Activated CD4-positive, alpha-beta T cell treated with anti-CD3 and anti-CD28 coated beads, Interleukin-2, amount 50 U/mL, for 1 hour (primary cell): ENCODE measurements at regions not wholly inside any gene's neighbourhood (a gene's known extent, or its start where the extent isn't known, plus 50 kb on each side); places are given as distances from the start of the nearest gene placed in this dataset.
"Not testable (repeated sequence)": the region's sequence is repeated elsewhere in the genome, so short reads cannot be mapped to it uniquely, and the experiment has no call there.

Source experiments
- DNase-seq: peaks from one replicate; pipeline ENCODE4 v3.0.0-alpha.2; 2020

DNA sequence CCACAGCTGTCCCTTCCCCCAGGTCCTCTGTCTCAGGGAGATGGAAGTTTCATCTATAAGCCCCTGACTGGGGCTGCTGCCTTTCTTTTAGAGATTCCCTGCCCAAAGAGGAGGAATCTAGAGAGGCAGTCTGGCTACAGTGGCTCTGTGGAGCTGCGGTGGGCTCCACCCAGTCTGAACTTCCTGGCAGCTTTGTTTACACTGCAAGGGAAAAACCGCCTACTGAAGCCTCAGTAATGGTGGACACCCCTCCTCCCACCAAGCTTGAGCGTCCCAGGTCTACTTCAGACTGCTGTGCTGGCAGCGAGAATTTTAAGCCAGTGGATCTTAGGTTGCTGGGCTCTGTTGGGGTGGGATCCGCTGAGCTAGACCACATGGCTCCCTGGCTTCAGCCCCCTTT is 184.1 kb upstream of the SLC35B3 start:
- not testable (repeated sequence) for DNase-seq

DNA sequence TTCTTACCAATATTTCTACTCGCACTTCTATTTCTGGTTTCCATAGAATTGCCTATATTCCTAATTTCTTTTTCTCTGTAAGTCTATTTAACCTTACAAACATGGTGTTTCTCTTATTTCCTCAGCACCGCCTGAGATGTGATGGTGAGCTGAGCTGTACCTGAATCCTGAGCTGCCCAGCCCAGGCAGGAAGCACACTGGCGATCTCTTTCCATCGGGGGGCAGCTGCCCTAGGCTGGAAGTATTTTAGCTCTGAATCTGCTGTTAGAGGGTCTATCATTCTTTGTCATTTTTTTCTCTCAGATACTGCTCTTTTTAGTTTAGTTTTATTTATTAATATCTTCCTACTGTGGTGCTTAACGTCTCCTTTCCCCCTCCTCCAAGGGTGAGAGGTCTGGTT is 173.4 kb upstream of the SLC35B3 start:
- DNase-seq: no peak

DNA sequence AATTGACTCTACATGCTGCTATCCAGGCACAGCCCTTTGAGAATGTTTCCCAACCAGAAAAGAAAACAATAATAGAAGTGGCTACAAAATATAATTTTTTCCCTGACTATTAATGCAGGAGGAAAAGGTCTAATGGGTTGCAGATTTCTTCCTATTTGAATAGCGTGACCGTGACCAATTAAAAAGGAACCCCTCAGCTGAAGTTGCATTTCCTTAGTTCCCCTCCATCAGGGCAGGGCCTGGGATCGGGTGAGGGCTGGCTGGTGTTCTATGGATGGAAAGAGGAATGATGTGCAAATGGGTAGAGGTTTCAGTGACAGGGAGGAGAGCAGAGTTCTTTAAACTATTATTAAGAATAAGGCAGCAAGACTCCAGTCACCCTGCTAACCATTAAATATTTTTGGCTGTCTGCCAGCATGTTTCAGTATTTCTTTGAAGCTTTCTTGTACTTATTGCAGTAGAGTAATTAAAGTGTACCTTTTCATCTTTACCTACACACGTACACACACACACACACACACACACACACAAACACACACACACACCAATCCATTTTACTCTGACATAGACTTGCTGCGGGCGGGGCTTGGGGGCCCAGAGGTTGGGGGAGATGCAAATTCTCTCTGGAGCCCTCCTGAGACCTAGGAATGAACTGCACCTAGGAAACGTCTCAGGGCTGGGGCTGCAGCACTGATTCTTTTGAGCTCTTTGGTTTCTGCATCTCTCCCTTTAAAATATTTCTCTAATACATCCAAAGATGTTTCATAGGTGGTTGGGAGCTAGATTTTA is 154.8 kb upstream of the SLC35B3 start:
- DNase-seq: no peak

DNA sequence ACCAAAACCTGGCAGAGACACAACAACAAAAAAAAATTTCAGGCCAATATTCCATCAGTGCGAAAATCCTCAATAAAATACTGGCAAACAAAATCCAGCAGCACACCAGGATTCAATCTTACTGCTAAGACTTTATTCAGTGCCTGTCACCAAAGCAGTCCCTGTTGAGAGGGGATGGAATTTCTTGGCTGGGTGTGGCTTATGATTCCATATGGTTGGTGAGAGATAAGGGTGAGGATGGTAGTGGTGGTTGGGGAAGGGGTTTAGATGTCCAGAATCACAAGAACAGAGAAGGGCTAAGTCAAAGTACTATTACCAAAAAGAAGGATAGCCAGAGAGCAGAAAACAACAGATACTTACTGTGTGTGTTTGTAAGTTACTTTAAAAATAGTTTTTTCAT is 152.8 kb upstream of the SLC35B3 start:
- no peak for DNase-seq

DNA sequence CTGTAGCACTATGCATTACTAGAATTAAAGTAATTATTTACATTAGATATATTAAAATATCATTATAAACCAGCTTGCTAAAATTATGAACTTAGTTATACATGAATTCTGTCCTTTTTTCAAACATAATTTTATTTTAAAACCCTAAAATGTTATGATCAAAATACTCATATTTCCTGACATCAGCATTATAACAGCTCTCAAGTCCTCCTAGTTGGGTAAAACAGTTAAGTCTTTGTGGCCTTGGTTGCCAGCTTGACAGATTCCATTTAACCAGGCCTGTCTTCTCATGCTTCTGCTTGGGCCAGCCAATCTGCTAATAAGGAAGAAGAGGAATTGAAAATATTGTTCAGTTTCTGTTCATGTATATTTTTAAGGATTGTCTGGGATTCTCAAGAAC is 147.9 kb upstream of the SLC35B3 start:
- DNase-seq: no peak

DNA sequence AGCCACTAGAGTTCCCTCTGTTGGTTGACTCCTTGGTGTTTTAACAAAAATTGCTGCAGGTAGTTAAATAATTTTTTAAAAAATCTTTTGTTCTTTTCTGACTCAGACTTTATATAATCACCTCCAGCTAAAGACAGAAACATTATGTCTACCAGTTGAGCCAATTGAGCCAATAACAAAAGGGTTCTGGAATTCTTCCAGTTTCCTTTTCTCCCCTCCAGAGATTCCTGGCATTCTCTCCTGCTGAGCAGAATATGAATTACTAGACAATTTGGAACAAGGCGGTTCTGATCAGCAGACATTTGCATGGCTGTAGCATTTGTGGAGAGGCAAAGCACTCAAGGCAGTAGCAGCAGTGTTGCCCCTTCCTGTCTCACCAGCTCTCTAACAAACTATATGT is 144.0 kb upstream of the SLC35B3 start:
- no peak for DNase-seq

DNA sequence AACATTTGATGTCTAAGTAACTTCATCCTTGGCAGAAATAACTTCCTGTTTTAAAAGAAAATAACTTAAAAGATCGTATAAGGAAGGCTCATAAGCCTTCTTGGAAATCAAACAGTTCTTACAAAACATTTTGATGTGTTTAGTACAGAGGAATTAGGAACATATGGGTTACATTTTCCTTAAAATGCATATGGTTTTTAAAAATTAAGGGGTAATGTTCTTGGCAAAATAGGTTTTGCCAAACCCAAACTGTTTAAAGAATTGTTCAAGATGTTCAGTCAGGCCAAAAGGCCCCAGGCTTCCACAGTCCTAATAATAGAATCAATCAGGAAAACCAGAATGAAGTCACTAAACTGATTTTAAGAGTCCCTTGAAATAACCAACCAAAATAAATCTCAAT is 142.7 kb upstream of the SLC35B3 start:
- DNase-seq: no peak

DNA sequence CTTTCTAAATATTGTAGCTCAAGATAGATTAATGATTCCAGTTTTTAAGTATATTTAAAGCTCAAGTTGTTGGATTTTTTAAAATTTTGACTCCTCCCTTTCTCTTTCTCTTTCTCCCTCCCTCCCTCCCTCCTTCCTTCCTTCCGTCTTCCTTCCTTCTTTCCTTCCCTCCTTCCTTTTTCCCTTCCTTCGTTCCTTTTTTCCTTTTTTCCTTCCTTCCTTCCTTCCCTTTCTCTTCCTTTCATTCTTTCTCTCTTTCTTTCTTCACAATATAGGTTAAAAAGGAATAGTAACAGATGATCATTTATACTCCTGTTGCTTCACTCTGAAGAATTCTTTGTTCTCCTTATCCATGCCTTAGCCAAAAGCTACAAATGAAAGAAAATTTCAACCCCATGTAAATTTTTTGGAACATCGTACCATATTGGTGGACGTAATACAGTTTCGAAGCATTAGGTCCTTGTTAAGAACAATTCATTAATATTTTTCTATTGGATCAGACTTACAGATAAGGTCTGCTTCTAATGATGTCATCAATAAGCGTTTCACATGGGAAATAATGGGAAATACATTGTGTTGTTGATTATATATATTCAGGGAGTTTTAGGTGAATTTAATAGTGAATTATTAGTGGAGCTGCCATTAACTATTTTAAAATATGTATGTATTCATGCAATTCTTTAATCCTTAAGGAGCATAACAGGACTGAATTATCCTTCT is 139.6 kb upstream of the SLC35B3 start:
- no peak for DNase-seq

DNA sequence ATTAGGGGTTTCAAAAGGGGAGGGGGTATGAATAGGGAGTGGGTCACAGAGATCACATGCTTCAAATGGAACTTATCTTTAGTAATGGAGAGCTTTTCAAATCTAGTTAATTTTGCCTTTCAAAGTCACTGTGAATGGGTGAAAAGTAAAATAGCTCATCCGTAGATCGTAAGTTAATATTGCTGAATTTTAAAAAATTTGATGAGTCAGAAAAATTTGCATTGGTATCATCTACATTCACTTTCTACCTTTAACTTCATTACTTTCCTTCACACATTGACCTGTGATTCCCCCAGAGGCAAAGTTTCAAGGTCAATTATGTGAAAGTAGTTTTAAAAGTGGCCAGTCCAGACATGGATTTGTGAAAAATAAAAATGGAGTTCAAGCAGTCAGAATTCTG is 139.0 kb upstream of the SLC35B3 start:
- no peak for DNase-seq

DNA sequence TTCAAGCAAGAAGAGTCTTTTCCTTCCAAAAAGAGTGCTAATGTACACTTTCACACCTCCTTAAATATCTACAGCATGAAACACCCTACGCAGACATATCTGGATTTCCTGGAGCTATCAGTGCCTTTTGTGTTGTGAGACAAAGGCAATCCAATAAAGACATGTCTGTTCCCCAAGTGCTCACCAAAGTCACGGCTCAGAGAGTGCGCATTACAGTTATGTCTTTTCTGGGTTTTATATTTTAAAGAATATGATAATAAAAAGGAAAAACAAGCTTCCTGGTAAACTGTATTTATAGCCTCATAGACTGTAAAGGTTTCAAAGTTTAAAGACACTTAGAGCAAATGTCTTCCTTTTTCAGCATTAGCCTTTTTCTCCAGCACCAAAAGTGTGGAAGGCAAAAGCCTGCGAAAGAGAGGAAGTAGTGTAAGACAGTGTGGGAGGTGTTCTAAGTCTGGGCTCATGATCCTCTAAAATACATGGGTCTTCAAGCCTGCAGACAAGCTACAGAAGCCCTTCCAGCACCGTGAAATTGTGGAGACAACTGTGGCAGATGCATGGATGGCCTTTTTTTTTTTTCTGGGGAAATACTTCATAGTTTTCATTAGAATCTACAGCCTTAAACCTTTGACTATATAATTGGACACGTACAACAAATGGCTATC is 135.0 kb upstream of the SLC35B3 start:
- DNase-seq: no peak

DNA sequence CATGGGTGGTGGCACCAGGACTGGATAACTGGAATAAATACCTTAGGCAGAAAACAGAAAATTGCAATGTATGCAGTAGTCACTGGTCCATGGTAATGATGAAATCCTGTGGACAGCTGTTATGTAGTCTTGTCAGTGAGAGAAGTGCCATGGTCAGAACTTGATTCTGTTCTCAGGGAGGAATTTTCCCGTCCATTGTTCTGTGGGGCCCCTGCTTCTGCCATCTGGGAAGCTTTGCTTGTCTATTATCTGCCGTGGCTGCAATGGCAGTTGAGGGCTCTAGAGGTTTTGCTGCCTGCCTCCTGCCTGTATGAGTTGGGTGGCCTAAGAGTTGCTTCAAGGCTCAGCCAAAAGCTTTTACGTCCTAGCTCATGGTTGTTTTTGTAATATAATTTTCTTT is 126.8 kb upstream of the SLC35B3 start:
- DNase-seq: no peak

DNA sequence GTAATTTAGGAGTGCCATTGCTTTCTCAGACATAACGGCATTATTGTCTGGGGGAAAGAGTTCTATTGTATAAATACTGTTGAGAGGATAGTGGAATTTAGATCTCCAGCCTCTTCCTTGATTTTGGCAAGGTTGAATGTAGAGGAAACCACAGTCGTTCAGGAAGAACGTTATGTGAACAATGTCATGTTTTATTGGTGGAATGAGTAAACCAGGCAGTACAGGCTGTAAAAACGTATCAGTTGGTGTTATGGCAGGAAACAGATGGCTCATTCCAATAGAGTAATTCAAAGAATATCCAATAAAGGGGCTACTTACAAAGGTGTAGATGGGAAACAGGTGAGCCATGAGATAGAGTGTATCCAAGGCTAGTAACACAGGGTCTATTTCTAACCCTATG is 123.6 kb upstream of the SLC35B3 start:
- no peak for DNase-seq

DNA sequence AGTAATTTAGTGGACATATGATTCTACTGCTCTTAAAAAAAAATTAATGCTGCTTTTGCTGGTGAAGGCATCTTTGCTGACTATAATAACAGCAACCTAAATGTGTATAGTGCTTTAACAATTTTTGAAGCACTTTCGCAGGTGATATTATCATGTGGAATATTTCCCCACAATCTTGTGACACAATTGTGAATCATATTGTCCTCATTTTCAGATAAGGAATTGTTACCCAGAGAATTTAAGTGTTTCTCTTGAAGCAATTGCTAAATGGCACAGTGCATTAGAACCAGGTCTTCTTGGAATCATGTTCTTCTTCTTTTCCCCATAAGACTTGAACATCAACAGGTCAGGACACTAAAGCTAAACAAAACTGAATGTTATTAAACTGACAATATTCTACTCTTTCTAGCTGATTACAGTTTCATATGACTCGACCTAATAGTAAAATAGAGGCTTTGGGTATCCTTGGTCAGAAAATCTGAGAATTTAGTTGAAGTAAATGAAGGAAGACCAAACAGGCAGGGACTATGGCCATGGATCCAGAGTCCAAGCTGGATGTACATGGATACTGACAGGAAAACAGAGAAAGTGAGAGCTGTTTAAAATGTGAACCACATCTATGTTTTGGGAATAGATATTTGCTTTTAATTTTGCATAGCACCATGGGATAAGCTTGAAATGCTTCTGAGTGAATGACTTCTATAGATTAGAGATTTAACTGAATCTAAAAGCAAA is 121.8 kb upstream of the SLC35B3 start:
- DNase-seq: no peak

DNA sequence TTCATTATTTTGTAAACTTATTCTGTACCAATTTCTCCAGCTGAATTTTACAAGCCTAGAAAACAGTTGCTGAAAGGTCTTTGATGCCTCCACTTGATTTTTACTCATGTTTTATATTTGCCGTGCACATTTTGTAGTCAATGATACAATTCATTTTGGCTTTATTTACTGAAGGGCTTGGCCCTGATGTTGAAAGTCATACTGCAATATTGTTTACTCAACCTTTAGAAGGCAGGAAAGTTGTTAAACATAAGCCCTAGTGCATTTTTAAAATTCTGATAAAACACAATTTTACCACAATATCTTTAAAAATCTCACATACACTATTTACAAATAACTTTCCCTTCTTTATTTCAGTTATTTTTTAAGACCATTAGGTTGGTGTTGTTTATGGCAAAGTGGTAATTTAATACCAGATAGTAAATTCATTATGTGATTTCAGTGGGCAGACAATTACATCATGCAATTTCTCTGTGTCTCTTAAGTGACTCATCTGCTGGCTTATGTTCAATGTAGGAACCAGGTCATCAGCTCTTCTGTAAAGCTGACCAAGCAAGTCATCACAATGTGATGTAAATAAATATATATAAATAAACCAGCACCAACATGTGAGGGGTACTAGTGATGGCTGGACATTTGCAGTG is 121.1 kb upstream of the SLC35B3 start:
- no peak for DNase-seq

DNA sequence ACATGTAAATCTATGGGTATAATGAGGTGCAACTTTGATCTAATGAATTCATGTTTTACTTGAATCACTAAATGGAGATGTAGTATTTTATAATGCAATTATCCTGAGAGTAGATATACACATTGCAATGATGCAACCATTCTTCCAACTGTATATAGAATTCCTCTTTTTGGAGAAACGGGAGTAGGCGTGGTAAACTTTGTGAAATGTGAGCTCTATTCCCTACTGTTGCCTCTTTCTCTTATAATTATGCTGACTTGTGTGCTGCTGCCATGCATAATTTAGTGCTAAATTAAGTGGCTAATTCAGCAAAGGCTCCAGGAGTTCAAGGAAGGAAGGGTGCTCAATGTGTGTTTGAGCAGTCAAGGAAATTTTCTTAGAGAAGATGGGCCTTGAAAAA is 116.6 kb upstream of the SLC35B3 start:
- no peak for DNase-seq

DNA sequence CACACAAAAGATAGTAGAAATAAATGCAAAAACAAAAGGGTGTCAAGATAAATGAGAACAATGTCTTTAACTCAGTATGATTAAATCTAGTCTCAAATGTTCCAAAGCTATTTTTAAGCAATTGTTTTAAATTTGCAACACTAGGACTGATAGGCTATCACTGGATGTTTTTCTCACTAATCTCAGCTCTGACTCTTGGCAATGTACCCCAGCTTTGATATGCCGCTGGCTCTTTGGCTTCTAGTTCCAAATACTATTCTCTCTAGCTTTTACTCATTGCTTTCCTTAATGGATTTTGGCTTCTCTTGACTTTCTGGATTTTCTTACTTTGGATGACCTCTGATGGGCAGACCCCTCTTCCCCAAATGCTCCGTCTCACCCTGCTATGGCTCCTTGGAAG is 116.0 kb upstream of the SLC35B3 start:
- no peak for DNase-seq

DNA sequence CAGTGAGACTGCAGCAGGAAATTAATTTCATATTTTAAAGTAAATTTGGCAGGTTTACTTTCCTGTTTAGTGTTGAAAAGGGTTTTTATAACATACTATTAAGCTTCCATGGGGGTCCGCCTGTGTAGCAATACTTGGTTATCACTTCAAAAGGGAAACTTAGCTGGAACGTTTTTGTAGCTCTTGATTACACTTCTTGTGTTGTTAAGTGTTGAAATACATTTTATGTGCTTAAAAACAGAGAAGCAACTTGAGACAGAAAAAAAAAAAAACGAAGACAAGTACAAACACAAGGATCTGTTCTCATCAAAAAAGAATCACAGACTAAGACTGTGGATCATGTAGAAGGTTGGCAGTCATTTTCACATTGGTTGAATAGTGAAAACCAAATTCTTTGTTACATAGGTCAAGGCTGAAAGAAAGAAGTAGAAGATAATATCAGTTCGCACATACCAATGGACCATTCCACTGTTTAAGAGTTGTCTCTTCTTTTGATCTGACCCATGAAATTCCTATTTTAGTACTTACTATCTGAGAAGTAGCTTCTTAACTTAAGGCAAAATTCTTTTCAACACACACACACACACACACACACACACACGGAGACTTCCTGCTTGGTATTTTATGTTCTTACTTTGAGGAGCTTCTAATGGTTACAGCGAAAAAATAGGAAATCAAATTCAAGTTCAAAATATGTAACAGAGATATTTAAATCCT is 113.9 kb upstream of the SLC35B3 start:
- no peak for DNase-seq

DNA sequence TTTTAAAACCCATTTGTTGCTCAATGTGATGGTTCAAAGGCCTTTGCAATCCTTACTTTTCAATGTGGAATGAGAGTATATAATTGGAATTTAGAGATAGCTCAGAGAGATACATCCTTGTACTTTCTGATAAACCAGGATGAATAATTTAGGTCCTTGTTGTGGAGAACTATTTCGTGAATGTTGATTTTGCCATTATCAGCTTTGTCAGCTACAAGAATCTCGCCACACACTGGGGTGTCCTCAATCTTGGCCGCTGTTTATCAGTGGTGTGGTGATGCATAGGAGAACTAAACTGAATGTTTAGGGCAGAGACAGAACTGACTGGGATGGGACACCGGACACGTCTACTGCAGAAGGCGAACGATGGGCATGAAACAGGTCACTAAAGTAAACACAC is 111.2 kb upstream of the SLC35B3 start:
- DNase-seq: no peak

DNA sequence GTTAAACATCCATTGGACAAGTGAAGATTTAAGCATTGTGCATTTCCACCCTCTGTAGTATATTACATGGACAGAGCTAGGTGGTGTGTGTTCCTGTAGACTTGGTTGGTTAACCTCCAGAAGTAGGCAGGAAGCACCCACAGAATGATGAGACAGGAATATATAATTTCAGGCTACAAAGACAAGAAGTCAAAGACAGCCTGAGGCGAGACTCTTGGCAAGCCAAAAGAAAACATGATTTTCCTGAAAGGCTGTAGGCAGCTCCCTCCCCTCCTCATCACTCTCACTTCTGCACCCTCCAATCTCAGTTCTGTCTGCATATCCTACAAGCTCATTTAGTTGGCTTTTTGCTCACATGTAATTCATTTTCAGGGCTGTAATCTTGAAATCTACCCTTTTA is 110.0 kb upstream of the SLC35B3 start:
- no peak for DNase-seq

DNA sequence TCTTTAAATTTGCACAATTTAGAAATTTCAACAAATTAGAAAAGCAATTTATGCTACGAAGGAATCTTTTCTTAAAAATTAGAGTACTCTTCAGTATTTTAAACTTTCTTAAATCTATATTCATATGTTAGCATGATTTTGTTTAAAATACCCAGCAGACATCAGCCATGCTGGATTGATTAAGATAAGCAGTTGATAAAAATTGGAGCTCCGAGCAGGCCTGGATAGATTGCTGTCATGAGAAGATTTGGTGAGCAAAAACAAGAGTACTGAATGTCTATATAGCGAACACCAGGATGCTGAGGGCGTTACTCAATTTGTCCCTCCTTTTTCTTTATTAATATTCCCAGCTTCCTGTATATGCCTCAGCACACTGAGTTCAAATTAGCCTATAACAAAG is 108.4 kb upstream of the SLC35B3 start:
- DNase-seq: no peak

DNA sequence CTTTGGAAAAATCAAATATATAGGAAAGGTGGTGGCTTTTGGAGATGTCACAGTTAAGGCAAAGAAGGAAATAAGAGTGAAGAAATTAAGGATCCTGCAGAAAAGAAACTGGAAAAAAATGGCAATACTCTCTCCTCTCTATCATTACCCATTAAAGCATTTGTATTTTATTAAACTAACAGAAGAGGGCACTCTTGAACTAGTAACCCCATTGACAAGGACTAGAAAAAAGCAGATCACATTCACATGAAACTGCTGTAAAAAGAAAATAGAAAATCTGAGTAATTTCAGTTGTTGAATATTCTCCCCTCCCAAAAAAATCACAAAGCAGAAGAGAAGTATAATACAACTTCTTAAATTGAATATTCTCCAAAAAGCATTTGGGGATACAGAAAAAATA is 104.1 kb upstream of the SLC35B3 start:
- DNase-seq: no peak

DNA sequence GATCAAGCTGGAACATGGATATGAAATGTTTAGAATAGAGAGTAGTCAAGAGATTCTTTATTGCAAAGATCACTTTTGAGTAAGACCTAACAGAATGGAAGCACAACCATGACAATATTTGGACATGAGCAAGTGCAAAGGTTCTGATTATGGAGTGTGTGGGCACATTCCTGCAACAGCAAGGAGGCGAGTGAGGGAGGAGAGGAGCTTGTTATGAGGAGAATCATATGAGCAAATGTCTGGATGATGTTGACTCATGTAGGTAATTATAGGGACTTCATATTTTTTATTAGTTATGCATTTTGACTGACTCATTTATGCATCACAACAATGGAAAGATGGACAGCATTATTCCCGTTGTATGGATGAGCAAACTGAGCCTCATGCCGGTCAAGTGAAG is 100.8 kb upstream of the SLC35B3 start:
- DNase-seq: no peak
